ENCODE measurements at regions not wholly inside any gene's neighbourhood (a gene's known extent, or its start where the extent isn't known, plus 50 kb on each side); places are given as distances from the start of the nearest gene placed in this dataset.

DNA sequence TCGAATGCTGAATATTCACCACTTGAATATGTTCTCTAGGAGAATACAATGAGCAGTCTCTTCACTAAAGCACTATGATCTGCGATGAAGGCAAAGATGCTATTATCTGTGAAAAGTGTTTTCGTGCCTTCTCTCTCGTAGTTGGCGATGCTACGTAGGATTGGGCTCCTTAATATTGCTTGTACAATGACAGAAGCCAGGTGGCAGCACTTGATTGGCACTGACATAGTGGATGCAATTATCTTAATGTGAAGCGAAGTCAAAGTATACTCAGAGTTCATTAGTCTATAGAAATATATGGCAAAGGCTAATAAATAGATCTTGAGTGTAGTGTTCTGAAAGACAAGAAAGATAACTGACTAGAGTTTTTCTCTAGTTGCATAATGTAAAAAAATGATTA is 1135.7 kb upstream of the AGA start:
- no peak overlapping the region for H3K4me3 ChIP-seq
- TF ChIP-seq, protein P1, sequence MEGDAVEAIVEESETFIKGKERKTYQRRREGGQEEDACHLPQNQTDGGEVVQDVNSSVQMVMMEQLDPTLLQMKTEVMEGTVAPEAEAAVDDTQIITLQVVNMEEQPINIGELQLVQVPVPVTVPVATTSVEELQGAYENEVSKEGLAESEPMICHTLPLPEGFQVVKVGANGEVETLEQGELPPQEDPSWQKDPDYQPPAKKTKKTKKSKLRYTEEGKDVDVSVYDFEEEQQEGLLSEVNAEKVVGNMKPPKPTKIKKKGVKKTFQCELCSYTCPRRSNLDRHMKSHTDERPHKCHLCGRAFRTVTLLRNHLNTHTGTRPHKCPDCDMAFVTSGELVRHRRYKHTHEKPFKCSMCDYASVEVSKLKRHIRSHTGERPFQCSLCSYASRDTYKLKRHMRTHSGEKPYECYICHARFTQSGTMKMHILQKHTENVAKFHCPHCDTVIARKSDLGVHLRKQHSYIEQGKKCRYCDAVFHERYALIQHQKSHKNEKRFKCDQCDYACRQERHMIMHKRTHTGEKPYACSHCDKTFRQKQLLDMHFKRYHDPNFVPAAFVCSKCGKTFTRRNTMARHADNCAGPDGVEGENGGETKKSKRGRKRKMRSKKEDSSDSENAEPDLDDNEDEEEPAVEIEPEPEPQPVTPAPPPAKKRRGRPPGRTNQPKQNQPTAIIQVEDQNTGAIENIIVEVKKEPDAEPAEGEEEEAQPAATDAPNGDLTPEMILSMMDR (IDR thresholded peaks at IDR 0.05): no peak
- TF ChIP-seq EP300 (IDR thresholded peaks at IDR 0.05): no peak
- no peak for TF ChIP-seq POLR2A (IDR thresholded peaks at IDR 0.05)
- no peak for TF ChIP-seq POLR2AphosphoS5 (IDR thresholded peaks at IDR 0.05)
- no peaks in the 10 kb centered on the region for H3K27me3 ChIP-seq
- no peak for DNase-seq (ENCODE audit: low spot score in 2 of 2)
- H3K36me3 ChIP-seq: no peaks in the 10 kb centered on the region
- 80% methylated on average over 7 of the region's 7 CpGs for WGBS
- H3K9me3 ChIP-seq: no peaks in the 10 kb centered on the region
- H3K4me1 ChIP-seq: no peaks in the 10 kb centered on the region
- H3K27ac ChIP-seq: no peak overlapping the region

- H3K4me1 ChIP-seq: no peaks in the 10 kb centered on the region
- H3K27ac ChIP-seq: no peak overlapping the region
- H3K27me3 ChIP-seq: no peaks in the 10 kb centered on the region
- no peaks in the 10 kb centered on the region for H3K36me3 ChIP-seq
- no peak for DNase-seq (ENCODE audit: low spot score in 2 of 2)
- TF ChIP-seq, protein P1 (IDR thresholded peaks at IDR 0.05): no peak
- TF ChIP-seq POLR2A (IDR thresholded peaks at IDR 0.05) (no peak), POLR2AphosphoS5 (IDR thresholded peaks at IDR 0.05) (no peak), EP300 (IDR thresholded peaks at IDR 0.05) (no peak)
- WGBS: 77% methylated on average over 6 of the region's 6 CpGs
- H3K4me3 ChIP-seq: no peak overlapping the region
- H3K9me3 ChIP-seq: no peaks in the 10 kb centered on the region
These were observed 1153.4 kb upstream of the AGA start for GRCh38 chr4:178595500-178596138.

- Histone ChIP-seq H3K9me3 (no peaks in the 10 kb centered on the region), H3K4me1 (no peaks in the 10 kb centered on the region), H3K4me3 (no peak overlapping the region), H3K27me3 (no peaks in the 10 kb centered on the region), H3K27ac (no peak overlapping the region), H3K36me3 (no peaks in the 10 kb centered on the region)
- WGBS: 92% methylated on average over 1 of the region's 1 CpG
- TF ChIP-seq, protein P1 (IDR thresholded peaks at IDR 0.05): no peak
- TF ChIP-seq POLR2AphosphoS5 (IDR thresholded peaks at IDR 0.05): no peak
- TF ChIP-seq EP300 (IDR thresholded peaks at IDR 0.05): no peak
- TF ChIP-seq POLR2A (IDR thresholded peaks at IDR 0.05): no peak
- no peak for DNase-seq (ENCODE audit: low spot score in 2 of 2)
These were observed 1156.4 kb upstream of the AGA start for GRCh38 chr4:178598672-178599071.

- DNase-seq (ENCODE audit: low spot score in 2 of 2): no peak
- TF ChIP-seq POLR2A (IDR thresholded peaks at IDR 0.05) (no peak), EP300 (IDR thresholded peaks at IDR 0.05) (no peak), POLR2AphosphoS5 (IDR thresholded peaks at IDR 0.05) (no peak)
- TF ChIP-seq, protein P1 (IDR thresholded peaks at IDR 0.05): no peak
- Histone ChIP-seq H3K27ac (no peak overlapping the region), H3K36me3 (no peaks in the 10 kb centered on the region), H3K9me3 (no peaks in the 10 kb centered on the region), H3K4me3 (no peak overlapping the region), H3K4me1 (no peaks in the 10 kb centered on the region), H3K27me3 (no peaks in the 10 kb centered on the region)
These were observed 1157.3 kb upstream of the AGA start for GRCh38 chr4:178599521-178599920.

- DNase-seq (ENCODE audit: low spot score in 2 of 2): no peak
- H3K4me3 ChIP-seq: no peak overlapping the region
- H3K36me3 ChIP-seq: no peaks in the 10 kb centered on the region
- H3K9me3 ChIP-seq: no peaks in the 10 kb centered on the region
- H3K27me3 ChIP-seq: no peaks in the 10 kb centered on the region
- no peaks in the 10 kb centered on the region for H3K4me1 ChIP-seq
- TF ChIP-seq POLR2A (IDR thresholded peaks at IDR 0.05) (no peak), POLR2AphosphoS5 (IDR thresholded peaks at IDR 0.05) (no peak), EP300 (IDR thresholded peaks at IDR 0.05) (no peak)
- TF ChIP-seq, protein P1 (IDR thresholded peaks at IDR 0.05): no peak
- 42% methylated on average over 2 of the region's 2 CpGs for WGBS
- no peak overlapping the region for H3K27ac ChIP-seq
These were observed 1160.6 kb upstream of the AGA start for GRCh38 chr4:178602833-178603232.
